Medulla oblongata (tissue), 1 donor: ENCODE measurements at regions not wholly inside any gene's neighbourhood (a gene's known extent, or its start where the extent isn't known, plus 50 kb on each side); places are given as distances from the start of the nearest gene placed in this dataset.

Source experiments
- DNase-seq: peaks from one replicate; pipeline ENCODE4 v3.0.0-alpha.2; 2015; ENCODE audit errors: extremely low spot score

DNA sequence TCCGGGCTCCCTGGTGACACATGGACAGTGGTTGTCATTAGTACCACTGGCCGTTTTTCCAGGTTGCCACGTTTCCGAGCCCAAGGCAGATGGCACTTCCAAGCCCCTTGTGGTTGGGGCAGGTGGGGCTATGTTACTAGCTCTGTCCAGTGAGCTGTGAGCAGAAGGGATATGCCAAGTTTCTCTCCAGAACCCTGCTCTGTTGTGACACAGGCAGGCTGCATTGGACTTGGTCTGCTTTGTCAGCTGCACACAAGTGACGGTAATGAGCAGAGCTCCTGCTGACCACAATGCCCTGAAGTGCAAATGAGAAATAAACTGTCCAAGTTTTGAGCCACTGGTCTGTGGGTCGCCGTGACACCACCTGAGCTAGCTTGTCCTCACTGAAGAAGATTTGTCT is 118.8 kb downstream of the GYPC start:
- no peak for DNase-seq

DNA sequence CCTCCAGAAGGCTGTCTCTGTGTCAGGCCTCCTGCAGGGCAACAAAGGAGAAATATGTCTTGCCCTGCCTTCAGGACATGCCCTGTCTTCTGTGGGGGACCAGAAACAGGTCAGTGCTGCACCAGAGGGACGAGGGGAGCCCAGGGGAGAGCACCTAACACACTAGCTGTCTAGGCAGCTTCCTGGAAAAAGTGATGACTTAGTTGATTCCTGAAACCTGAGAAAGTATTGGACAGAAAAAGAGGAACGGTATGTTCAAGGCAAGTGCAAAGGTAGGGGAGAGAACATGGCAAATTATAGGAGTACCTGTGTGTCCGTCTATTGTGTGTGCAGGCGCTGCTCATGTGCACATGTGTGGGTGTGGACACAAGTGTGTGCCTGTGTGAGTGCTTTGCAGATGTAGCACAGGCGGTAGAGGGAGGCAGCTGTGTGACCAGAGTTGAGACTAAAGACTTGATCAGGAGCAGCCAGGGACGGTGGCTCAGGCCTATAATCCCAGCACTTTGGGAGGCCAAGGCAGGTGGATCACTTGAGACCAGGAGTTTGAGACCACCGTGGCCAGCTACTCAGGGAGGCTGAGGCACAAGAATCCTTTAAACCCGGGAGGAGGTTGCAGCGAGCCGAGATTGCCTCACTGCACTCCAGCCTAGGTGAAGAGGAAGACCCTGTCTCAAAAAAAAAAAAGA is 119.5 kb downstream of the GYPC start:
- DNase-seq = no peak

DNA sequence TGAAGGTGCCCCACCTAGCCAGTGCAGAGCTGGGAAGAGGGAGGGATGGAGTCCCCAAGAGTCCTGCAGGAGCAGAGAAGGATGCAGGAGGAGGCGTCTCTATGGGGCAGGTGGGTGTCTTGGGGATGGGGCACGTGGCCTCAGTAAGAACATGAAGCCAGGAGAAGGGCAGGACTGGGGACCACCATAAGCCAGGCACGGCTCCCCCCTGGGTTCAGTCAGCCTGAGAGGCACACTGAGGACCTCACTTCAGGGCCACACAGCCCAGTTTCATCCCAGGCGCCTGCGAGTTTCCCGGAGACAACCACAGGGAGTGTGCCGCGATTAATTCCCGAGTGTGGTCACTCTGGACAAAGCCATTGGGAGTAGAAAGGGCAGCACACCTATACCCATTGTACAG is 120.3 kb downstream of the GYPC start:
- DNase-seq = peak; percentile 6

DNA sequence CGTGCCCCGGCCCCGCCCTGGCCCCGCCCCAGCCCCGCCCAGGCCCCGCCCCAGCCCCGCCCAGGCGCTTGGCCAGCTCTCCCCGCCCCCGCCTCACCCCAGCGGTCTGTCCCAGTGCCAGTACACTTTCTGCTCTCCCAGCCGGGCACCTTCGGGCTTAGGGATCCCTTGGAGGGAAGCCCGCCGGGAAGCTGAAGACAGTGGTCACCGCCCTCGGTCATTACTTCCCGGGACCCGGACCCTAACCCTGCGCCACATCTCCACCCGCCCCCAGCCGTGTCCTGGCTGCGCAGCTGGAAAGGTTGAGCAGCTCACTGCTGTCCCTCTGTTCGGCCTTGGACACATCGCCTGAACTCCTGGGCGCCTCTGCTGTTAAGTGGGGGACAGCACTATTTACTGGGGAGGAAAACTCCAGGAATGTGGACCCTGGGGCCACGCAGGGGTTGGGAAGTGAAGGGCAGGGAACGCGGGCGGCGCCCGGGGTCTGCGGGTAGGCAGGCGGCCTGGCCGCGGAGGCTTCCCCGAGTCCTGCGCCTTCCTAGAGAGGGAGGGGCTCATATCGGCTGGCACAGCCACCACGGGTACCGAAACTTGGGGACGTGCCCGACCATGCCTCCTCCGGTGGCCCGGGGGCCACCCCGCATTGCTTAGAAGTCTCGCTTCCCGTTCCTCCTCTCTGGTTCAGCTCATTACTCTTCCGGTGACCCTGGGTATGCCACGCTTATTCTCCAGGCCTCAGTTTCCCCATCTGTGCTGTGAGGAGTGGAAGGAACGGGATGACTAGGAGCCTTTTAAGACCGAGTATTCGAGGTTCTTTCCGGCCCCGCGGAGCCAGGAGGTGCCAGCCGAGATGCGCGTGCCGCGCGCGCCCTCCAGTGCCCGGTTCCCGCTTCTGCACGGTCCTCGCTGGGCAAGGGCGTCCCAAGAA is 121.0 kb downstream of the GYPC start:
- DNase-seq = peak; percentile 86

DNA sequence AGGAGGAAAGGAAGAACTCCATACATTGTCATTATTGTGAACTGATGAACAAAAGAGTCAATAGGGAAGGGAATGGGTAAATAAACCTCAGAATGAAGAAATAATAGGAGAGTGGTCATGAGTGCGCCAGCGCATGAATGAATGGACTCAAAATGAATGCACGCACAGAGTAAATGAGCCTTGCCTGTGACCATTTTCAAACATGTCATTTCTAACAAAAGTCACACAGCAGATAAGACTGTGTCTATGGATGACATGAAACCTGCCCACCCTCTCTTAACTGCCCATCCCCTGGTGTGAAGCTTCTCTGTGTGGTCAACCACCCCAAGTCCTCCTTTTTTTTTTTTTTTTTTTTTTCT is 121.1 kb upstream of the TEX51 start:
- DNase-seq = no peak

DNA sequence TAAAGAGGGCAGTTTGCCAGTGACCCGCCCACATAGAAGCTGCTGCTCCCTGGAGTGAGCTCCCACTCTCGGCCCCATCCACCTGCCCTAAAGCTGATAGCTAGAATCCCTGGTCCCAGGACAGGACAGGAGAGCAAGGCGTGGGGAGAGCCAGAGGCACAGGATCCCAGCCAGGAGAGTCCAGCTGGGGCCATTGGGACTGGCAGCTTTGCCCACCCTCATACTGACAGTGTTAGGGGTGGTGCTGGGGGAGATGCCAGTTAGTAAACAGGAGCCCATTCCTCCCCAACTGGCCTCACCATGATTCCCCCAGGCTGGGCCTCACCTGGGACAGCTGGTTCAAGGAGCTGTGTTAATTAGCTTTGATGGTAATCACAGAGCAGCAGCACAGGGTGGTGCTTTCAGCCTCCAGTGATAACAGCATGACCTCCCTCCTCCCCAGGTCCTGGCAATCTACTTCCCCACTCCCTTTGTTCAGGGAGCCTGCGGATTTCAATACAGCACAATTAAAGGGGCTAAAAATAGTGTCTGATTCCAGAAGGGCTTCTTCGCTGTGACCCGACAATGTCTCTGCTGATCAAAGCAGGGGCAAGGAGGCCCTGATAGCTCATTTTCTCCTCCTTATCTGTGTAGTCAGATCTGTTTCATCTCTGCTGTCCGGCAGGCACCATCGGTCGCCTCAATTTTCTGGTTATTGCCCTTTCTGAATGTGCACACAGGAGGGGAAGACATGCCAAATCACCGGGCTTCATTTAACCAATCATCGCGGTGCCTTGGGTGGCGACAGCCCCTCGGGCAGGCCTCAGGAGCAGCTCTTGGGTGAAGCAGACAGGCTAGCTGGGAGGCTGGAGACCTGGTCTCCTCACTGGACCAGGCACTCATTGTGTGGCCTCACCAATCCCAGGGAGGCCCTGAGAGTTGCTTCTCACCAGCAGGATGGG is 119.9 kb upstream of the TEX51 start:
- DNase-seq = no peak

DNA sequence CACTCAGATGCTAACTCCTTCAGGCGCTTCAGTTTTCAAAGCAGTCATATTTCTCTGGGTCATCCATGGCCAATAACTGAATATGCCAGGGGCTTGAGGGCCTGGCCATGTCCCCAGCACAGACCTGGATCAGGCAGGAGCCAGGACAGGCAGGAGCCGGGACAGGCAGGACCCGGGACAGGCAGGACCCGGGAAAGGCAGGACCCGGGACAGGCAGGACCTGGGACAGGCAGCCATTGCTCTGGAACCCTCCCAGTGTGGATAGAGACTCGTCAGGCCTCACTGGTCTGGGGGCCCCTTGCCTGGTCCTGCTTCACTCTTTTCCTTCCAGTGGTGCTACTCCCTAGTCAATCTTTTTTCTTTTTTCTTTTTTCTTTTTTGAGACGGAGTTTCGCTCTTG is 117.5 kb upstream of the TEX51 start:
- DNase-seq = no peak

DNA sequence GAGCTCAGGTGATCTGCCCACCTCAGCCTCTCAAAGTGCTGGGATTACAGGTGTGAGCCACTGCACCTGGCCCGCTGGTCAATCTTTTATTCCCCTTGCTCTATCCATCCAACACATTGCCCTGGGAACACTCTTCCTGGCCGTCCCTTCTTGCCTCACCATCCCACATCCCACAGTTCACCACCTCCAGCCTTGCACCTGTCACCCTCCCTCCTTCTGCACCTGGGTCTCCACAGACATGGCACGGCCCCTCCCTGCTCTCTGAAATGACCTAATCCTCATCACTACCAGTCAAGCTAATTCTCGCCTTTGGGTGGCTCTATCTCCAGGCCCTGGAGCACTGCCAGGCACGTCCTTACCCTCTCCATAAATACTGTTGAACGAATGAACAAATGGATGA is 116.9 kb upstream of the TEX51 start:
- no peak for DNase-seq

DNA sequence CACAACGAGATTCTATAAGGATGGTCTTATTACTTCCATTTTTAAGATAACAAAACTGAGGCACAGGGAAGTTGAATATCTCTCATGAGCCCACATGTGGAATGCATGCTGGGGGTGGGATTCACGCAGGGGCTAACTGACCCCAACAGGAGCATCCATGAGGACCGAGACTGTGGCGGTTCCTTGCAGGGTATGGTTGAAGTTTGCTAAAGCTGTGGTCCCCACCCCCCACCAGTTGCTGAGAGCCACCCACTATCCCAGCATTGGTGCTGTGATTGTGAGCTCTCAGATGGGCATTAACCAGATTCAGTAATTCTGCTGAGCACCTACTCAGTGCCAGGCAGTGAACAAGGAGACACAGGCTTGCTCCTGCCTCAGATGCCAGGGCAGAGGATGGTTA is 116.0 kb upstream of the TEX51 start:
- no peak for DNase-seq

DNA sequence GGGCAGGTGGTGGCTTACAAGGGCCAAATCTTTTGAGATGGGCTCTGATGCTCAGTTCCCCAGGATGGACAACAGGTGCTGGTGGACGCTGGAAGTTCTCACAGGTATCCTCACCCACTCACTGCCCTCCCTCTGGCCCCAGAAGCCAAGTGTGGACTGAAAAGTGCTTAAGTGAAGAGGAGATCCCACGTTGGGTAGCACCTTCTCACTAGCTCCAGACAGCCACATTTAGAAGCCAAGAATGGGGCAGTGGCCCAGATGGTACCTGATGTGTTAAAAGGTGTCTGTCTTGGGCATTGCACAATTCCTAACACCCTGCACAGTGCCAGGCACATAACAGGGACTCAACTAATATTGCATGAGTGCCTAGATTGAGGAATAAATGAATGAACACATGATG is 115.3 kb upstream of the TEX51 start:
- DNase-seq = no peak

DNA sequence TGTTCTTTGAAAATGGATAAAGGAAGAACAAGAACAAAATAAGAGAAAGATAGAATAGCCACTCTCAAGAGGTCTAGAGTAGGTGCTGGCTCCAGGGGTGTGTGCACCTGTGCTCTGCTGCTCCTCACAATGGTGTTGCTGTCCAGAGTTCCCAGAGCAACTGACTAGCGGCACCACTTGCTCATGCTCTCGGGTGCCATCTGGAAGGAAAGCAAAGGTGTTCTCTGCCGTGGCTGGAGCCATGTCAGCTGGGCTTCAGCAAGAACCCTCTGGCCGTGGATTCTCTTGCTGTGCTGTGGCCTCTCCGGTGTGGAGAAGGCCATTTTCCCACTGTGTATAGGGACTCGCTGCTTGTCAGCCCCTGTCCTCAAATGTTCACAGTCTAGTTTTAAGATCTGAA is 114.6 kb upstream of the TEX51 start:
- DNase-seq = no peak

DNA sequence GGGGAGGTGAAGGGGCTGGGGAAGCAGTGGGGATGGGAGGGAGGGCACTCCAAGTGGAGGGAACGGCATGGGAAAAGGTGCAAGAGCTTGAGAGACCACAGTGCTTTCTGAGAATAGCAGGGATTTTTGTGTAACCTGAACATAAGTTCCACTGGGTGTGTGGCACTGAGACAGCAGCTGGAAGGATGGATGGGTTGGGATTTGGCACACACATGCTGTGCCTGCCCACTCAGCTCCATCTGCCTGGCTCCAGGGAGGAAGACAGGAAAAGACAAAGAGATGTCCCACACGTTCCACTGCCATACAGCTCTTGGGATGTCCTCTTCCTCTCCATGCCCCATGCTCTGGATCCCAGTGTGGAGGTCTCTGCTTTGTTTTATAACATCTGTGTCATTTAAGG is 114.1 kb upstream of the TEX51 start:
- no peak for DNase-seq

DNA sequence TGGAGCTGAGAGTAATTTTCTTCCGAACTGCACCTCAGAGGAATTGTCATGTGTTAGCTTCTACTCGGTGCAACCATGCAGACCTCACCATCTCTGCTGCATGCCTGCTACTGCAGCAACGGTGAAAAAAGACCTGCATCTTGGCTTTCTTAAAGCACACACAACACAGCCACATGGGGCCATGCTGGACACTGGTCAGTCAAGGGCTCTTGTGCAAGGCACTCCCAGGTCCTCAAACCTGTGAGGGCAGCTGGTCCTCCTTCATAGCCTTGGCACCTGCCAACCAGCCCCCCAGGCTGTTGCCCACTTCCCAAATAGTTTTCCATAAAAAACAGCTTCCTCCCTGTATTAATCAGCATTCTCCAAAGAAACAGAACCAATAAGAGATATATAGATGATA is 113.5 kb upstream of the TEX51 start:
- DNase-seq = no peak

DNA sequence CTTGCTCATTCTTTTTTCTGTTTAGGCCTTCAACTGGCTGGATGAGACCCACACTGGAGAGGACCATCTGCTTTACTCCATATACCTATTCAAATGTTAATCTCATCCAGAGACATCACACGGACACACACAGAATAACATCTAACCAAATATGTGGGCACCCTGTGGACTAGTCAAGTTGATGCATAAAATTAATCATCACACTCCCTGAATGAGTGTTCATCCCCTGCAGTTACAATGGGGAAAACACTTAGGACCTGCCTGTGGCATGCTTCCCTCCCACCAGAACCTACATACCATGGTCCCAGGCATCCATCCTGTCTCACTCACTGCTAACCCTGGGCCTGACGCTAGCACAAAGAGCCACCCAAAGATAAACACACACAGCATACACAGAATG is 112.8 kb upstream of the TEX51 start:
- no peak for DNase-seq

DNA sequence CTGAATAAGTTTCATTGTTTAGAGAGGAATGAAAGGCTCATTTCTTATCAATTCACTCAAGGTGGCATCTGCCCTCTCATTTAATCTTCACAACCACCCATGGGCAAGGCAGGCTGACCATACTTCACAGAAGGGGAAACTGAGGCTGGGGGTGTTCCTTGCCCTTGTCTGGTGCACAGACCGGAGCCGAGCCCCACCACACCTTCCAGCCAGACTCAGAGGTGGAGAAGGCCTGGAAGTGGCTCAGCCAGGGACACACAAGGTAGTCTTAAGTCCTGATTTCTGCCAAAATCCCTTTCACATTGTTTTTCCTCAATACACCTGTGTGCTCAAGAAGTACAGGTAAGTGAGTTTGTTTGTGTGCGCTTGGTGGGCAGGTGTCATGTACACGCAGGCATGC is 111.9 kb upstream of the TEX51 start:
- no peak for DNase-seq

DNA sequence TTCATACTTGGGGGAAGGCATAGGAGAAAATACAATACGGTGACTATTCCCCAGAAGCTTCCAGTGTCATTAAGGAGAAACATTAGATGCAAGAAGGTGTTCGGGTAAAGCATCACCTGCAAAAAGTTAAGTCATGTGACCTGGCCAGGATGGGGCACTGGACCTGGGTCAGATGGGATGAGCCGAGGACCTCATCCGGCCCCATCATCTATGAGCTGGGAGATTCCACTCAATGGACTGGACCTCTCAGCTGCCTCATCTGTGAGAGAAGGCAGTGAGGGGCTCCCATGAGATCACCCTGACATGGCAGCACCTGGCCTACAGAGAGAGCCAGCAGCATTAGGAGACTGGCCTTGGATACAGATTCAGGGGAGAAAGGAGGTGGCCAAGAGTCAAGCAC is 111.4 kb upstream of the TEX51 start:
- DNase-seq = no peak

DNA sequence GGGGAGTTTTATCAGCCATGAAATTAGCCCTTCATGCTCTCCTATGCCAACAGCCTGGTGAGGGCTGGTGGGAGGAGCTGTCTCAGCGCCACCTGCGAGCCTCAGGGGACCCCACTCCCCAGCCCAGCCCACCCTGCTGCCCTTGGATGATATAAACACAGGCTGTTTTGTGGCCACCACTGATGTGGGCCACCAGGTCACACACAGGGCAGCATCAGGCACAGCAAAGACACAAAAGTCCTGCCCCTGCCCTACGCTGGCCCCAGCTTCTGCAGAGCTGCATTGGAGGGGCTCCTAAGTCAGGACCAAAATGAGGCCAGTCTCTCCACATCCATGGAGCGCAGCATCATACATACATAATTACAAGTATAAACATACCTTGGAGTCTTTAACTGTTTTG is 110.6 kb upstream of the TEX51 start:
- DNase-seq = no peak

DNA sequence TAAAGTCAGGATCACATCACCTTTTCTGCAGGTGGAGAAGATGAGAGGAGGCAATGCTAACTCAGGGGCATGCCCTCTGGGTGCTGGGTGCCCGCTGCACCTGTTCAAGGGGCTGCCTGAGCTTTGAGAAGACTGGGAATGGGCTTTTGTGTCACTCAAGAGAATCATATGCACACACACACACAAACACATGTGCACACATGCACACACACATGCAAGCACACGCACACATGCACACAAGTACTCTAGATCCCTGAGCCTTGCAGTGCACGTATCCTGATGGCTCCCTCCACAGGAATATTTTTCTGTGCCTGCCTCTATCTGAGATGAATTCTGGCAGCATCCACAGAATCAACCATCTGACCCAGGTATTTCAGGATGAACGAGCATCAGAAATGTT is 110.0 kb upstream of the TEX51 start:
- no peak for DNase-seq

DNA sequence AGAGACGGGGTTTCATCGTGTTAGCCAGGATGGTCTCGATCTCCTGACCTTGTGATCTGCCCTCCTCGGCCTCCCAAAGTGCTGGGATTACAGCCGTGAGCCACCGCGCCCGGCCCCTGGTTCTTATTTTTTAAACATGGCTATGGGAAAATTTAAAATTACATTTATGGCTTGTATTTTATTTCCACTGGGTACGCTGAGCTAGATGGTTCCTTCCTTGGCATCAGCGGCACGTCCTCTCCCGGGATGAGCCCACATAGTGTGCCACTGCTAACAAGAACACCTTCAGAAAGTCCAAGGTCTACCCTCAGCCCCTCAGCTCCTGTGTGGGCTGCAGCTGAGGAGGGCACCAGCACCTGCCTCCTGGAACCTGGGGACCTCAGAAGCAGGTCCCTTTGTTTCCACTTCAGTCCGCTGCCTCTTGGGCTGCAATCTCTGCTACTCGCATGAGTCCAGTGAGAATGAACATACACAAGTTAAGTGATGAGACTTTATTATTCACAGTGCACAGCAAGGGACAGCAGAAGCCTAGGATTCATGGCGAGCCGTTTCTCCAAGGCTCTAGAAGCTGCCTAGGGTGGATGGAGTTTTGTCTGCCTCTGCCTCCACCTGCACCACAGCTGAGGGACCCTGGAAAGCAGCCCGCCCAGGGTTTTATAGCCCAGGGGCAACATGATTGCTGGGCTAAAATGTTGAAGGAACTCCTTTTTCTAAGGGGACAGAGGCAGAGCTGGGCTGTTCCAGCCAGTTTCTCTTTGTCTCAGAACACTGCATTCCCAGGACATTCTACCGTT is 107.5 kb upstream of the TEX51 start:
- DNase-seq = no peak

DNA sequence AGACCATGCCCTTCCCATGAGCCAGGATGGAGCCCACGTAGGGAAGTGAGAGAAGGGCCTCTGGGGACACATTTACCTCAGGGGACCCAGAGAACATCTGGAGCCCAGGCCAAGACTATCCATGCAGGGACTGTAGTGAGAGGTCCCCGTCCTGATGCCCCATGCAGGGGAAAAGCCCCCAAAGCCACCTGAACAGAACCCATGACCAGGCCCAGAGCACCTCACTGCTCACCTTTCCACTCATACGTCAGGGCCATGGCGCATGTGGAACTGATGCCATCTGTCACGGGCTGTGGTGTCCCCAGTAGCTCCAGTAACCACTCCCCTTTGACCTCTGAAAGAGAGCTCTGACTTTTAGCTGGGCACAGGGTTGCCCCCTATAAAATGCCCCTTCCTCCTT is 106.5 kb upstream of the TEX51 start:
- no peak for DNase-seq

DNA sequence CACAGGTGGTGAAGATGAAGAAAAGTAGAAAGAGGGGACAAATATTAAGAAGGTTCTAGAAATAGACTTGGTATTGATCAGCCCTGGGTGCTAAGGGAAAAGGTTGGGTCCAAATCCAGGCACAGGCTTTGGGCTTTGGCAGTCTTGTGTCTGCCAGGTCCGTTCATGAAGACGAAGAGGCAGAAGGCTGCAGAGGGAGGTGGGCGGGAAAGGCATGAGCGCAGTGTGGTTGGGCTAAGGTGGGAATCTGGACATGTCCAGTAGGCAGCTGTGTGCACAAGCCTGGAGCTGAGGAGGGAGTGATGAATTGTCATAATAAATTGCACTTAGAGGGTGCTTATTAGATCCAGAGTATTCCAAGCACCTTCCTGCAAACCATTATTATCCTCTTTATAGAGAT is 105.7 kb upstream of the TEX51 start:
- no peak for DNase-seq
